HCT116 (cell line): ENCODE measurements at regions not wholly inside any gene's neighbourhood (a gene's known extent, or its start where the extent isn't known, plus 50 kb on each side); places are given as distances from the start of the nearest gene placed in this dataset.

Experiments used
- ATF3 ChIP-seq: IDR thresholded peaks from 2 replicates; pipeline ENCODE4 v1.6.1; 2012
- CTCF ChIP-seq, 3 experiments: fragments of 200-600 bp in 1 of 3; sonication (generic) in 1 of 3; IDR thresholded peaks in 2 of 3; conservative IDR thresholded peaks in 1 of 3; 2 replicates each; pipeline ENCODE4 v1.5.1; 2012 to 2017; ENCODE audit warnings: low read depth in 2 of 3, low read length in 2 of 3, antibody characterized with exemption in 1 of 3, borderline replicate concordance in 1 of 3, control low read depth in 1 of 3, mild to moderate bottlenecking in 1 of 3, mixed read lengths in 1 of 3, mixed run types in 1 of 3, moderate library complexity in 1 of 3; ENCODE audit not compliant: insufficient read depth in 1 of 3
- EGR1 ChIP-seq: IDR thresholded peaks from 2 replicates; pipeline ENCODE4 v1.6.1; 2012; ENCODE audit warnings: low read depth
- EZH2 ChIP-seq: fragments of 200-600 bp; sonication (generic); IDR thresholded peaks from 2 replicates; pipeline ENCODE4 v1.6.1; 2017; ENCODE audit warnings: antibody characterized with exemption, mixed run types
- EZH2phosphoT487 ChIP-seq: fragments of 200-600 bp; IDR thresholded peaks from 2 replicates; pipeline ENCODE4 v1.6.1; 2018; ENCODE audit warnings: antibody characterized with exemption, borderline replicate concordance
- MAX ChIP-seq: IDR thresholded peaks from 2 replicates; pipeline ENCODE4 v1.6.1; 2012
- POLR2A ChIP-seq: IDR thresholded peaks from 2 replicates; pipeline ENCODE4 v1.7.0; 2011; ENCODE audit warnings: borderline replicate concordance; ENCODE audit not compliant: insufficient read depth, insufficient read length; ENCODE audit errors: extremely low read depth
- POLR2AphosphoS5 ChIP-seq: IDR thresholded peaks from 2 replicates; pipeline ENCODE4 v1.6.1; 2011; ENCODE audit warnings: mild to moderate bottlenecking, low read depth, low read length, moderate library complexity
- RAD21 ChIP-seq: IDR thresholded peaks from 2 replicates; pipeline ENCODE4 v1.6.1; 2012; ENCODE audit warnings: low read depth, mild to moderate bottlenecking
- REST ChIP-seq: IDR thresholded peaks from 2 replicates; pipeline ENCODE4 v1.6.1; 2012; ENCODE audit warnings: low read depth
- SIN3A ChIP-seq: IDR thresholded peaks from 2 replicates; pipeline ENCODE4 v1.6.1; 2012; ENCODE audit warnings: low read depth
- SP1 ChIP-seq: IDR thresholded peaks from 2 replicates; pipeline ENCODE4 v1.6.1; 2012; ENCODE audit warnings: low read depth
- TCF7L2 ChIP-seq: IDR thresholded peaks from 2 replicates; pipeline ENCODE4 v1.7.0; 2011; ENCODE audit warnings: borderline replicate concordance, inconsistent platforms; ENCODE audit not compliant: insufficient read depth, insufficient read length; ENCODE audit errors: extremely low read depth
- ZNF274 ChIP-seq: fragments of 200-500 bp; sonication (Bioruptor generic); IDR thresholded peaks from 2 replicates; pipeline ENCODE4 v1.6.1; 2014; ENCODE audit warnings: mild to moderate bottlenecking, low read depth, low read length, inconsistent platforms

- TF ChIP-seq CTCF (IDR thresholded peaks at IDR 0.05 in 2 of 3, conservative IDR thresholded peaks at IDR 0.05 in 1 of 3; ENCODE audit: borderline replicate concordance in 1 of 3, insufficient read depth in 1 of 3, low read depth in 2 of 3, low read length in 2 of 3) (no peak), EZH2 (no peak), EGR1 (no peak), POLR2AphosphoS5 (no peak), RAD21 (no peak), POLR2A (no peak), SP1 (no peak), REST (no peak), ATF3 (no peak), MAX (no peak), SIN3A (no peak), TCF7L2 (no peak), ZNF274 (no peak), EZH2phosphoT487 (no peak)
These were observed 80.2 kb downstream of the TMEM174 start for GRCh38 chr5:73253047-73253660.
